CD4-positive, alpha-beta T cell (primary cell): ENCODE measurements at regions not wholly inside any gene's neighbourhood (a gene's known extent, or its start where the extent isn't known, plus 50 kb on each side); places are given as distances from the start of the nearest gene placed in this dataset.

Experiments
- ATAC-seq: fragments of 200-7000 bp; cut with Tn5 transposase; one replicate; pipeline ENCODE4 v1.10.0; 2022; ENCODE audit warnings: mild to moderate bottlenecking; ENCODE audit not compliant: poor library complexity
- CTCF ChIA-PET: fragments of 350-600 bp; sonication (Branson Sonifier 250); formaldehyde crosslinking; loops from one replicate; lab custom pipeline; 2021; ENCODE audit warnings: antibody characterized with exemption, inconsistent platforms; lab: Charles Lee
- POLR2A ChIA-PET: fragments of 350-600 bp; sonication (Branson Sonifier 250); formaldehyde crosslinking; loops from one replicate; lab custom pipeline; 2021; ENCODE audit warnings: antibody characterized with exemption, inconsistent platforms; lab: Charles Lee
- DNase-seq, 14 experiments: peaks; one replicate each; pipeline ENCODE4 v3.0.0-alpha.2; 2013 to 2020; ENCODE audit warnings: mixed read lengths in 2 of 14
- H3K27ac ChIP-seq, 2 donors: one replicate each; pipeline versions ENCODE4 v1.5.1 to v1.7.0; 2013; ENCODE audit warnings: low read length in 2 of 2, low read depth in 1 of 2, mild to moderate bottlenecking in 1 of 2
- H3K27me3 ChIP-seq, 2 experiments: 1 replicate in 1 of 2; 2 replicates in 1 of 2; pipeline versions ENCODE4 v1.6.1 to v1.7.0; 2013; ENCODE audit warnings: low read length in 2 of 2, control low read depth in 1 of 2, mild to moderate bottlenecking in 1 of 2, moderate library complexity in 1 of 2; ENCODE audit not compliant: insufficient read depth in 2 of 2, control insufficient read depth in 1 of 2
- H3K36me3 ChIP-seq: one replicate; pipeline ENCODE4 v1.6.1; 2013; ENCODE audit warnings: low read length, control low read depth; ENCODE audit not compliant: insufficient read depth
- H3K4me1 ChIP-seq: one replicate; pipeline ENCODE4 v1.6.1; 2013; ENCODE audit warnings: low read length, control low read depth; ENCODE audit not compliant: insufficient read depth
- H3K4me3 ChIP-seq: one replicate; pipeline ENCODE4 v1.5.1; 2013; ENCODE audit warnings: mild to moderate bottlenecking, low read length, moderate library complexity
- H3K9me3 ChIP-seq, 2 experiments: 1 replicate in 1 of 2; 2 replicates in 1 of 2; pipeline versions ENCODE4 v1.6.1 to v1.7.0; 2013; ENCODE audit warnings: low read length in 2 of 2, mild to moderate bottlenecking in 2 of 2, control low read depth in 1 of 2, moderate library complexity in 1 of 2; ENCODE audit not compliant: control insufficient read depth in 1 of 2, insufficient read depth in 1 of 2
- H3K27ac Mint-ChIP-seq: one replicate; pipeline ENCODE4 v1.8.0; 2020; ENCODE audit warnings: mixed read lengths
- H3K27me3 Mint-ChIP-seq: one replicate; pipeline ENCODE4 v1.8.0; 2021; ENCODE audit warnings: mixed read lengths
- H3K36me3 Mint-ChIP-seq: one replicate; pipeline ENCODE4 v1.8.0; 2021; ENCODE audit warnings: low read depth, mixed read lengths
- H3K4me1 Mint-ChIP-seq: one replicate; pipeline ENCODE4 v1.8.0; 2021; ENCODE audit warnings: low read depth, mixed read lengths
- H3K4me3 Mint-ChIP-seq: one replicate; pipeline ENCODE4 v1.8.0; 2020; ENCODE audit warnings: mild to moderate bottlenecking, mixed read lengths
- H3K9me3 Mint-ChIP-seq: one replicate; pipeline ENCODE4 v1.8.0; 2020; ENCODE audit warnings: mixed read lengths
- intact Hi-C, 2 experiments: fragments of 100-400 bp; cut with DNase I in 1 of 2; cut with micrococcal nuclease in 1 of 2; formaldehyde crosslinking; loops; one replicate each; pipeline versions ENCODE4 v1.15.1 to v1.9.0; 2023 to 2025; cut with DNase I, micrococcal nuclease
- TF ChIP-seq, protein P1 (sequence below): fragments of 200-600 bp; IDR thresholded peaks from one replicate; pipeline ENCODE4 v1.8.0; 2022; ENCODE audit warnings: antibody characterized with exemption, mild to moderate bottlenecking

DNA sequence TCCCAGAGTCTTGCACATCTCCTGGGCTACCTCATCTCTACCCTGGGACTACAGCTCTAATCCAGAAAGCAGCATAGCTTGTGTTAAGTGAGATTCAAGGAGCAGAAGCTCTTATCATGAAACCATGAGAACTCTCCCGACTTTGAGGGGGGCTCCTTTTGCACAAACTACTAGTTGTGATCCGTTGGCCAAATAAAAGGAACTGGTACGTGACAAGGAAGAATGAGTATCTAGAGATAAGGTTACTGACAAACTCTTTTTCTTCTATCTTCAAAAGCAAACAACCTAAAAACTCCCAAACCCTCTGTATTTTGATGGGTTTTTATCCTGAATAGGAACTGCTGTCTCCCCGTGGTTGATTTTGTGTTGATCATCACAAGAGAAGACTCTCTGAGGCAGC, 168.5 kb downstream of the SLC24A2 start:
- Histone ChIP-seq H3K9me3 (no peaks in the 10 kb centered on the region), H3K4me1 (no peaks in the 10 kb centered on the region), H3K36me3 (no peaks in the 10 kb centered on the region), H3K27me3 (peaks cover 4% of the 10 kb centered on the region in 2 experiments), H3K4me3 (no peak overlapping the region), H3K27ac (no peak overlapping the region)
- no peak for ATAC-seq
- ChIA-PET CTCF (no interaction called here), POLR2A (no interaction called here)
- TF ChIP-seq, protein P1, sequence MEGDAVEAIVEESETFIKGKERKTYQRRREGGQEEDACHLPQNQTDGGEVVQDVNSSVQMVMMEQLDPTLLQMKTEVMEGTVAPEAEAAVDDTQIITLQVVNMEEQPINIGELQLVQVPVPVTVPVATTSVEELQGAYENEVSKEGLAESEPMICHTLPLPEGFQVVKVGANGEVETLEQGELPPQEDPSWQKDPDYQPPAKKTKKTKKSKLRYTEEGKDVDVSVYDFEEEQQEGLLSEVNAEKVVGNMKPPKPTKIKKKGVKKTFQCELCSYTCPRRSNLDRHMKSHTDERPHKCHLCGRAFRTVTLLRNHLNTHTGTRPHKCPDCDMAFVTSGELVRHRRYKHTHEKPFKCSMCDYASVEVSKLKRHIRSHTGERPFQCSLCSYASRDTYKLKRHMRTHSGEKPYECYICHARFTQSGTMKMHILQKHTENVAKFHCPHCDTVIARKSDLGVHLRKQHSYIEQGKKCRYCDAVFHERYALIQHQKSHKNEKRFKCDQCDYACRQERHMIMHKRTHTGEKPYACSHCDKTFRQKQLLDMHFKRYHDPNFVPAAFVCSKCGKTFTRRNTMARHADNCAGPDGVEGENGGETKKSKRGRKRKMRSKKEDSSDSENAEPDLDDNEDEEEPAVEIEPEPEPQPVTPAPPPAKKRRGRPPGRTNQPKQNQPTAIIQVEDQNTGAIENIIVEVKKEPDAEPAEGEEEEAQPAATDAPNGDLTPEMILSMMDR, result no peak
- Mint-ChIP-seq H3K9me3 (no peaks in the 10 kb centered on the region), H3K4me3 (no peak overlapping the region), H3K4me1 (no peaks in the 10 kb centered on the region), H3K27me3 (peaks cover 44% of the 10 kb centered on the region), H3K36me3 (no peaks in the 10 kb centered on the region), H3K27ac (no peak overlapping the region)
- no peak for DNase-seq
- intact Hi-C loops, result no loop called here

DNA sequence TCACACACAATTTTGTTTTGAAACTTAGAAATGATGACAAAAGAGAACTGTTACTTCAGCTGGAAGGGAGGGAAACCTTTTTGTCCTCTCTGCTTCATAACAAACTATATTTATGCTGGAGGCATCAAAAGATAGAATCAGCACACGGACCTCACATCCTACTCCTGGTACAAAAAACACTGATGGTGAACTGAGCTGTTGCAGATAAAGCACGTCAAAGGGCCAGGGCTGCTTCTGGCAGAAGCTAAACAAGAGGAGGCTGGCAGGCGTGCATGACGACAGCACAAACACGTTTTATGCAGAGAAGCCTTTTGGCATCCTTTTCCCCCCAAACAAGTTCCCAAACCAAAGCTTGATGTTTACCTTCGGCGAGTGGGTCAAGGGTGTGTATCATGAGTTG, 169.6 kb downstream of the SLC24A2 start:
- H3K27me3 Mint-ChIP-seq, result peaks cover 47% of the 10 kb centered on the region
- no peaks in the 10 kb centered on the region for H3K4me1 ChIP-seq
- POLR2A ChIA-PET, result no interaction called here

DNA sequence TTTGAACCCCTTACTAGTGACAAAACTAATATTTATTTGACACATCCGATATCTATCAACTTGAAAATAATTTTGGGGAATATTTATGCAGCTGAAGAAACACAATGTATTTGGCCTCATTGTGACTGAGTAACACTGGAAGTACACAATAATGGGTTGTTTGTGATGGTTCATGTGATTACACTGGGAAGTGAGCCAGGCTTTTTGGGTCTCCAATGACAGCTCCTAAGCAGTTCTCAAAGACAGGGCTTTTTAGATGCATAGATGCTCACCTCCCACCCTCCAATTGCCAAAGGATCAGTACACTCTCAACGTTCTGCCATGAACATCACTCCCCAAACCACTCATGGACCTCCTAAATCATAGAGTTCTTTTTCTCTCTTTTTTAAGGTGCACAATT, 170.0 kb downstream of the SLC24A2 start:
- ChIA-PET CTCF (no interaction called here), POLR2A (no interaction called here)
- H3K27me3 Mint-ChIP-seq, result peaks cover 47% of the 10 kb centered on the region

More for the DNA sequence above, 169.6 kb downstream of the SLC24A2 start:
- Mint-ChIP-seq H3K4me1 (no peaks in the 10 kb centered on the region), H3K27ac (no peak overlapping the region), H3K4me3 (no peak overlapping the region), H3K9me3 (no peaks in the 10 kb centered on the region), H3K36me3 (no peaks in the 10 kb centered on the region)
- no peaks in the 10 kb centered on the region for H3K36me3 ChIP-seq
- no peak overlapping the region for H3K27ac ChIP-seq
- H3K4me3 ChIP-seq, result no peak overlapping the region
- H3K9me3 ChIP-seq, result no peaks in the 10 kb centered on the region
- ATAC-seq, result no peak
- H3K27me3 ChIP-seq, result peaks cover 4% of the 10 kb centered on the region in 2 experiments
- intact Hi-C loops, result no loop called here
- TF ChIP-seq, protein P1, result no peak
- CTCF ChIA-PET, result no interaction called here
- DNase-seq, result no peak

More for the DNA sequence above, 170.0 kb downstream of the SLC24A2 start:
- Mint-ChIP-seq H3K4me1 (no peaks in the 10 kb centered on the region), H3K36me3 (no peaks in the 10 kb centered on the region), H3K4me3 (no peak overlapping the region), H3K27ac (no peak overlapping the region), H3K9me3 (no peaks in the 10 kb centered on the region)
- Histone ChIP-seq H3K27me3 (peaks cover 4% of the 10 kb centered on the region in 2 experiments), H3K4me3 (no peak overlapping the region), H3K9me3 (no peaks in the 10 kb centered on the region), H3K27ac (no peak overlapping the region), H3K36me3 (no peaks in the 10 kb centered on the region), H3K4me1 (no peaks in the 10 kb centered on the region)
- DNase-seq (no peak), ATAC-seq (no peak)
- TF ChIP-seq, protein P1, result no peak
- intact Hi-C loops, result no loop called here
